ENCODE measurements at regions not wholly inside any gene's neighbourhood (a gene's known extent, or its start where the extent isn't known, plus 50 kb on each side); places are given as distances from the start of the nearest gene placed in this dataset.

DNA sequence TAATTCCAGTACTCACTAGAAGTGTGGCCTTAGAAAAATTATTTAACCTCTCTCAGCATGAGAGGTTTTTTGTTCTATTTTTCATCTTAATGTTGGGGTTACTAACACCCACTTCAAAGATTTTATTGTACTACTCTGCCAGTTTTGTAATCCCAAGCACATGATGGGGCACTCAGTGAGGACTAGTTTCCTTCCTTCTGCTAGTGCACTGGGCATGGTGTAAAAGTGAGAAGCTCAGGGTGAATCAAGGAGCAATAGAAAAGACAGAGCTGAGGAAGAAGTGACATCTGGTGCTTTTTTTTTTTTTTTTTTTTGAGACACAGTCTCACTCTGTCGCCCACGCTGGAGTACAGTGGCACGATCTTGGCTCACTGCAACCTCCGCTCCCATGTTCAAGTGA is 439.4 kb upstream of the ARID1B start:
- H3K4me3 ChIP-seq (replicated peaks; ENCODE audit: low read depth, low read length), result no peak overlapping the region
- DNase-seq (ENCODE audit: low read depth), result no peak
- TF ChIP-seq, protein P1, sequence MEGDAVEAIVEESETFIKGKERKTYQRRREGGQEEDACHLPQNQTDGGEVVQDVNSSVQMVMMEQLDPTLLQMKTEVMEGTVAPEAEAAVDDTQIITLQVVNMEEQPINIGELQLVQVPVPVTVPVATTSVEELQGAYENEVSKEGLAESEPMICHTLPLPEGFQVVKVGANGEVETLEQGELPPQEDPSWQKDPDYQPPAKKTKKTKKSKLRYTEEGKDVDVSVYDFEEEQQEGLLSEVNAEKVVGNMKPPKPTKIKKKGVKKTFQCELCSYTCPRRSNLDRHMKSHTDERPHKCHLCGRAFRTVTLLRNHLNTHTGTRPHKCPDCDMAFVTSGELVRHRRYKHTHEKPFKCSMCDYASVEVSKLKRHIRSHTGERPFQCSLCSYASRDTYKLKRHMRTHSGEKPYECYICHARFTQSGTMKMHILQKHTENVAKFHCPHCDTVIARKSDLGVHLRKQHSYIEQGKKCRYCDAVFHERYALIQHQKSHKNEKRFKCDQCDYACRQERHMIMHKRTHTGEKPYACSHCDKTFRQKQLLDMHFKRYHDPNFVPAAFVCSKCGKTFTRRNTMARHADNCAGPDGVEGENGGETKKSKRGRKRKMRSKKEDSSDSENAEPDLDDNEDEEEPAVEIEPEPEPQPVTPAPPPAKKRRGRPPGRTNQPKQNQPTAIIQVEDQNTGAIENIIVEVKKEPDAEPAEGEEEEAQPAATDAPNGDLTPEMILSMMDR (IDR thresholded peaks at IDR 0.05; ENCODE audit: low read length, missing control alignments), result no peak

DNA sequence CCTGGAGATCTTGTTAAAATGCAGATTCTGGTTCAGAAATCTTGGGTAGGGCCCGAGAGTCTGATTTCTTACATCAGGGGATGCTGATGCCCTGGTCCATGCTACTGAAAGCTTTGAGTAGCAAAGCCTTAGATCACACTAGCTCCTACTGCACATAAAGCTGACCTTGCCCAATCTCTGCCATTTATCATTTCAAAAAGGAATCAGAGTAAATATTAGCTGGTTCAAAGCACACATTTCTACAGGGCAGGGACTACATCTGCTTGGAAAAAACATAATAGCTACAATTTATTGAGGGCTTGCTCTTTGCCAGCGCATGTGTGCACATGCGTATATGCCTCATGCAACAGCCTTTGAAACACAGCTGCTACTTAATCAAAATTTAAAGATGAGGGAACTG is 440.4 kb upstream of the ARID1B start:
- DNase-seq (ENCODE audit: low read depth), result no peak
- no peak overlapping the region for H3K4me3 ChIP-seq (replicated peaks; ENCODE audit: low read depth, low read length)
- TF ChIP-seq, protein P1 (IDR thresholded peaks at IDR 0.05; ENCODE audit: low read length, missing control alignments), result no peak

DNA sequence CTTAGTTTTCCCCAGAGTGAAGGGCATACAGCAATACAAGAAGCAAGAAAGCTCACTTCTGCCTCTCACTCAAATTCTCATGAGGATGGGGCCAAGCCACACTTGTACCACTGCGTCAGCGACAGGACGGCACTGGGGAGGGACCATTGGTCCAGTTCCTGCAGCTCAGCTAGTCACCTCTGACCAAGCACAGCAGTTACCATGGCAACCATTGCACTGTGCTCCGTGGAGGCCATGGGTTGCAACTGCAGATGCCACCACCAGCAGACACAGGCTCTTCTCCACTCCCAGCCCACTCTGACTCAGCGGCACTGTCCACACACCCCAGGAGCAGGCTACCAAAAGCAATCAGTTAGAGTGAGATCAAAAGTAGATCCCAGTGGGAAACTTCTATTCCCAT is 441.1 kb upstream of the ARID1B start:
- DNase-seq (ENCODE audit: low read depth), result no peak
- TF ChIP-seq, protein P1 (IDR thresholded peaks at IDR 0.05; ENCODE audit: low read length, missing control alignments), result no peak
- no peak overlapping the region for H3K4me3 ChIP-seq (replicated peaks; ENCODE audit: low read depth, low read length)

DNA sequence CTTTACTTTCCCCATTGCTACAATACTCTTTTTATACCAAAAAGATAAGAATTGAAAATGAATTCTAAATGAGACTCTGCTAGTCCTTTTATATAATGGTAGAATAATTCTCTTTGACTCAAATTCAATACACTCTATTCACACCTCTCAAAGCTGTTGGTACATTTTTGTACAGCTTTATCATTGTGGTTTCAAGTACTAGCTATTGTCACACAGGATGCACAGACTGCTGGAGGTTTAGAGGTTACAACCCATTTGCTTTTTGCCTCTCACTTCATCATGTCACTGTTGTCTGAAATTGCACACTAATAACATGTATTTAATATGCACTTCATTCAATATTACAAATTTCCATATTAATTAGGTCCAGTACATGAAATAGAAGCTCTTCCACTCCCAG is 442.2 kb upstream of the ARID1B start:
- no peak overlapping the region for H3K4me3 ChIP-seq (replicated peaks; ENCODE audit: low read depth, low read length)
- TF ChIP-seq, protein P1 (IDR thresholded peaks at IDR 0.05; ENCODE audit: low read length, missing control alignments), result no peak
- no peak for DNase-seq (ENCODE audit: low read depth)

DNA sequence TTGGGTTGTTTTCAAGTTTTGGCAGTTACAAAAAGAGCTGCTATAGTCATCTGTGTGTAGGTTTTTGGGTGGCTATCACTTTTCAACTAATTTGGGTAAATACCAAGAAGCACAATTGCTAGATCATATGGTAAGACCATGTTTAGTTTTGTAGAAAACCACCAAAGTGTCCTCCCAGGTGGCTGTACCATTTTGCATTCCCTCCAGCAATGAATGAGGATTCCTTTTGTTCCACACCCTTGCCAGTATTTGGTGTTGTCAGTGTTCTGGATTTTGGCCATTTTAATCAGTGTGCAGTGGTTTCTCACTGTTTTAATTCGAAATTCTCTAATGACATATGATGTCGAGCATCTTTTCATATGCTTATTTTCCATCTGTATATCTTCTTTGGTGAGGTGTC is 457.5 kb upstream of the ARID1B start:
- no peak overlapping the region for H3K4me3 ChIP-seq (replicated peaks; ENCODE audit: low read depth, low read length)
- TF ChIP-seq, protein P1 (IDR thresholded peaks at IDR 0.05; ENCODE audit: low read length, missing control alignments), result no peak
- no peak for DNase-seq (ENCODE audit: low read depth)

DNA sequence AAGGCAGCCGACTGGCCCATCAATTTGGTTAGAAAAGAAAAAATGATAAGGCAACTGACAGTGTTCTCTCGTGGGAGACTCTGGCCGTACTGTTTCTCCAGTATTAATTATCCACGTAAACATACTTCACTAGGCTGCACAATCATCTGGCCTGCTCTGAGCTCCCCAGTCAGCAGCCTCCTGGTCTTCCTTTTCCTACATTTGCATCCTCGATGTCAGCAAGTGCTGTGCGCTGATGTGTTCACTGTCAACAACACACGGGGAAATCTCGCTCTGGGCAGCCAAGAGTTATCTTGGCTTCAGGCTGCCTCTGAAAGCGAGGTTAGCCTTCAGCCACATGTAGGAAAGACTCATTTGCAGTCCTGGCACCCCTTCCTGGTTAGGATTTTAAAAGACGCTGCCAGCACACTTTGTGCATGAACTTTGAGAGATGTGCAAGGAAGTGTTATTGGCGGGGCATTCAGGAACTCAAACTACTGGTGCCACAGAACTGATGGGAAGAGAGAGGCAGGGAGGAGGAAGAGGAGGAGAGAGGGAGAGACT is 460.5 kb upstream of the ARID1B start:
- TF ChIP-seq, protein P1 (IDR thresholded peaks at IDR 0.05; ENCODE audit: low read length, missing control alignments), result no peak
- H3K4me3 ChIP-seq (replicated peaks; ENCODE audit: low read depth, low read length), result no peak overlapping the region
- DNase-seq (ENCODE audit: low read depth), result no peak

DNA sequence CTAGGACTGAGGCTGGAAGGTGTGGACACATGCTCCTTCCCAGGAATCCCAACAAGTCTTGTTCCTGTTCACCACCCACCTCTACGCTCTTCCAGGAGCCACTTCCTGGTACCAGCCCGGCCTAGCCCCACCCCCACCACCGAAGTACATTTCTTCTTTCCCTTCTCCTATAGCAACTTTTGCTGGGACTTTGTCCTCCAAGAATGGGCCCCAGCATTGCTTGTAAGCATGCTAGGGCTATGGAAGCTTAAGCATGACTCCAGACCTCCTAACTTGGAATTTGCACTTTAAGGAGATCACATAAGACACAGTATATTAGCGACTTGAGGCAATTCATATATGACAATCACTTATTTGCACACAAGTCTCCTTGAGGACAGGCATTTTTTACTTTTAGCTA is 462.0 kb upstream of the ARID1B start:
- TF ChIP-seq, protein P1 (IDR thresholded peaks at IDR 0.05; ENCODE audit: low read length, missing control alignments), result no peak
- DNase-seq (ENCODE audit: low read depth), result no peak
- H3K4me3 ChIP-seq (replicated peaks; ENCODE audit: low read depth, low read length), result no peak overlapping the region
